Kidney (tissue), 13 donors: ENCODE measurements at regions not wholly inside any gene's neighbourhood (a gene's known extent, or its start where the extent isn't known, plus 50 kb on each side); places are given as distances from the start of the nearest gene placed in this dataset.

Source experiments
- DNase-seq, 5 donors: peaks; one replicate each; pipeline ENCODE4 v3.0.0-alpha.2; 2013 to 2020
- FAIRE-seq: peaks from 2 replicates; lab custom pipeline; 2012; peaks lifted over from hg19 to GRCh38; lab: Jason Lieb, UNC
- H3K27ac ChIP-seq, 2 donors: one replicate each; pipeline ENCODE4 v1.7.0; 2013; ENCODE audit warnings: low read depth in 2 of 2, low read length in 2 of 2, inconsistent platforms in 1 of 2
- H3K27me3 ChIP-seq: one replicate; pipeline ENCODE4 v1.7.1; 2013; ENCODE audit warnings: low read length, inconsistent platforms; ENCODE audit not compliant: control insufficient read depth, insufficient read depth
- H3K36me3 ChIP-seq, 3 donors: one replicate each; pipeline versions ENCODE4 v1.7.0 to v1.7.1; 2013; ENCODE audit warnings: low read length in 3 of 3, control low read depth in 1 of 3, inconsistent platforms in 1 of 3; ENCODE audit not compliant: insufficient read depth in 3 of 3, control insufficient read depth in 2 of 3
- H3K4me1 ChIP-seq, 3 donors: one replicate each; pipeline versions ENCODE4 v1.7.0 to v1.7.1; 2013; ENCODE audit warnings: low read length in 3 of 3, inconsistent platforms in 1 of 3, low read depth in 1 of 3; ENCODE audit not compliant: control insufficient read depth in 2 of 3, insufficient read depth in 2 of 3
- H3K4me3 ChIP-seq, 3 donors: one replicate each; pipeline versions ENCODE4 v1.7.0 to v1.8.1; 2013; ENCODE audit warnings: low read length in 3 of 3, control low read depth in 1 of 3, inconsistent platforms in 1 of 3
- H3K9ac ChIP-seq, 3 donors: one replicate each; pipeline versions ENCODE4 v1.7.0 to v1.7.1; 2013; ENCODE audit warnings: low read length in 3 of 3, control low read depth in 1 of 3, inconsistent platforms in 1 of 3
- H3K9me3 ChIP-seq, 3 donors: one replicate each; pipeline versions ENCODE4 v1.7.0 to v1.7.1; 2013; ENCODE audit warnings: low read length in 3 of 3, control low read depth in 1 of 3, inconsistent platforms in 1 of 3; ENCODE audit not compliant: control insufficient read depth in 2 of 3, insufficient read depth in 1 of 3
- CTCF ChIP-seq: IDR thresholded peaks from 3 replicates; pipeline ENCODE4 v1.5.1; 2012; ENCODE audit warnings: mild to moderate bottlenecking, moderate library complexity, borderline replicate concordance; ENCODE audit not compliant: insufficient read depth; ENCODE audit errors: extremely low read depth
- intact Hi-C: fragments of 100-400 bp; cut with DNase I; formaldehyde crosslinking; loops from one replicate; pipeline ENCODE4 v1.11.1; 2022
- donor health status: control.
- donor health status: control.
- donor health status: control.
- donor health status: control.
- donor health status: control.
- donor health status: DM: yes; HTN: yes; CAD: no.
- donor health status: Normal renal cell carcinoma (clear cell type).

GRCh38 chr4:85218756-85219155 is 252.3 kb upstream of the WDFY3 start:
- H3K27me3 ChIP-seq: no peaks in the 10 kb centered on the region
- H3K27ac ChIP-seq: no peak overlapping the region
- H3K4me3 ChIP-seq: no peak overlapping the region
- intact Hi-C loops: no loop called here
- no peak overlapping the region for H3K9ac ChIP-seq
- no peaks in the 10 kb centered on the region for H3K4me1 ChIP-seq
- H3K9me3 ChIP-seq: peaks cover 0 to 12% (median 0%) of the 10 kb centered on the region in 3 donors
- no peaks in the 10 kb centered on the region for H3K36me3 ChIP-seq
- no peak for TF ChIP-seq CTCF
- DNase-seq (no peak), FAIRE-seq (no peak)

- Histone ChIP-seq H3K4me3 (no peak overlapping the region), H3K9ac (no peak overlapping the region), H3K4me1 (no peaks in the 10 kb centered on the region), H3K36me3 (no peaks in the 10 kb centered on the region), H3K9me3 (peaks cover 0 to 8% (median 0%) of the 10 kb centered on the region in 3 donors), H3K27ac (no peak overlapping the region), H3K27me3 (no peaks in the 10 kb centered on the region)
- DNase-seq (no peak), FAIRE-seq (no peak)
- TF ChIP-seq CTCF: no peak
- intact Hi-C loops: no loop called here
Observed at GRCh38 chr4:85221606-85222005, 253.3 kb upstream of the ARHGAP24 start.

- no peak overlapping the region for H3K27ac ChIP-seq
- DNase-seq (no peak), FAIRE-seq (no peak)
- H3K9me3 ChIP-seq: peaks cover 0 to 7% (median 0%) of the 10 kb centered on the region in 3 donors
- TF ChIP-seq CTCF: no peak
- H3K9ac ChIP-seq: no peak overlapping the region
- H3K4me1 ChIP-seq: no peaks in the 10 kb centered on the region
- H3K36me3 ChIP-seq: no peaks in the 10 kb centered on the region
- intact Hi-C loops: no loop called here
- no peaks in the 10 kb centered on the region for H3K27me3 ChIP-seq
- no peak overlapping the region for H3K4me3 ChIP-seq
Observed at GRCh38 chr4:85222561-85222960, 252.4 kb upstream of the ARHGAP24 start.

- no peak overlapping the region for H3K27ac ChIP-seq
- no peak for DNase-seq
- H3K9me3 ChIP-seq: no peaks in the 10 kb centered on the region
- no peaks in the 10 kb centered on the region for H3K36me3 ChIP-seq
- no peaks in the 10 kb centered on the region for H3K27me3 ChIP-seq
- FAIRE-seq: no peak
- TF ChIP-seq CTCF: no peak
- no peak overlapping the region for H3K4me3 ChIP-seq
- no peaks in the 10 kb centered on the region for H3K4me1 ChIP-seq
- no peak overlapping the region for H3K9ac ChIP-seq
- intact Hi-C loops: no loop called here
Observed at GRCh38 chr4:85228264-85228663, 246.7 kb upstream of the ARHGAP24 start.
